OCI-LY3 (cell line): ENCODE measurements at regions not wholly inside any gene's neighbourhood (a gene's known extent, or its start where the extent isn't known, plus 50 kb on each side); places are given as distances from the start of the nearest gene placed in this dataset.

ENCODE experiments used
- EZH2phosphoT487 ChIP-seq: fragments of 200-600 bp; shearing (Covaris generic); IDR thresholded peaks from 2 replicates; pipeline ENCODE4 v1.6.1; 2018; ENCODE audit warnings: antibody characterized with exemption, mixed run types, low read depth
- TF ChIP-seq, protein P1 (sequence below): fragments of 200-600, 300-600 bp; sonication (generic); IDR thresholded peaks from 2 replicates; pipeline ENCODE4 v1.5.1; 2014; ENCODE audit warnings: antibody characterized with exemption, low read length, low read depth

DNA sequence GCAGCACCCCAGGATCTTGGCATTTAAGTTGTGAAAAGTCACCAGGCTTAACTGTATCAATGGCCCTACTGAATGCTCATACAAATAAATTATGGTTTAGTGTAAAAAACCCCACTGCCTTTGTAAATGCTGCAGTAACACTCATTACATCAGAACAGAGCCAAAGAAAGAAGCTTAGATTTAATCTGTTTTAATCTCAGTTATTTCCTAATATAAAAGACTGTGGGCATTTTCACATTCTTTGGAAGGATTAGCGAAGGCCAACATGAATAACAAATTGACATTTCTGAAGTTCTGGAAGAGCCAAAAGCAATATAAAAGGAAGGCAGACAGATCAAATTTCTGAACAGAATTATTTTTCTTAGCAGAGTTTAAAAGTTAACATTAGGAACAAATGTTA, 140.0 kb upstream of the HCCS start:
- TF ChIP-seq, protein P1, sequence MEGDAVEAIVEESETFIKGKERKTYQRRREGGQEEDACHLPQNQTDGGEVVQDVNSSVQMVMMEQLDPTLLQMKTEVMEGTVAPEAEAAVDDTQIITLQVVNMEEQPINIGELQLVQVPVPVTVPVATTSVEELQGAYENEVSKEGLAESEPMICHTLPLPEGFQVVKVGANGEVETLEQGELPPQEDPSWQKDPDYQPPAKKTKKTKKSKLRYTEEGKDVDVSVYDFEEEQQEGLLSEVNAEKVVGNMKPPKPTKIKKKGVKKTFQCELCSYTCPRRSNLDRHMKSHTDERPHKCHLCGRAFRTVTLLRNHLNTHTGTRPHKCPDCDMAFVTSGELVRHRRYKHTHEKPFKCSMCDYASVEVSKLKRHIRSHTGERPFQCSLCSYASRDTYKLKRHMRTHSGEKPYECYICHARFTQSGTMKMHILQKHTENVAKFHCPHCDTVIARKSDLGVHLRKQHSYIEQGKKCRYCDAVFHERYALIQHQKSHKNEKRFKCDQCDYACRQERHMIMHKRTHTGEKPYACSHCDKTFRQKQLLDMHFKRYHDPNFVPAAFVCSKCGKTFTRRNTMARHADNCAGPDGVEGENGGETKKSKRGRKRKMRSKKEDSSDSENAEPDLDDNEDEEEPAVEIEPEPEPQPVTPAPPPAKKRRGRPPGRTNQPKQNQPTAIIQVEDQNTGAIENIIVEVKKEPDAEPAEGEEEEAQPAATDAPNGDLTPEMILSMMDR = no peak
- no peak for TF ChIP-seq EZH2phosphoT487
